HepG2 (cell line): ENCODE measurements at regions not wholly inside any gene's neighbourhood (a gene's known extent, or its start where the extent isn't known, plus 50 kb on each side); places are given as distances from the start of the nearest gene placed in this dataset.

Source experiments
- ATAC-seq: fragments of 200-7000 bp; cut with Tn5 transposase; 3 replicates; pipeline ENCODE4 v1.9.1; 2020; ENCODE audit warnings: mild to moderate bottlenecking, moderate library complexity
- BruUV-seq: library from RNA; stranded (reverse); fragments of 400-500 nt; replicated peaks from 2 replicates; lab custom pipeline; 2021; lab: Mats Ljungman, UMichigan
- CTCF ChIA-PET: fragments of 300-600 bp; formaldehyde crosslinking; extraction: SDS; loops from one replicate; lab custom pipeline; 2021; ENCODE audit warnings: low total read pairs, inconsistent platforms, low intra/inter-chr PET ratio; lab: Yijun Ruan, JAX
- POLR2A ChIA-PET: fragments of 350-600 bp; sonication (Branson Sonifier 250); formaldehyde crosslinking; loops from one replicate; lab custom pipeline; 2020; ENCODE audit warnings: antibody characterized with exemption, inconsistent platforms; lab: Yijun Ruan, JAX
- DNase-seq: peaks from one replicate; pipeline ENCODE4 v3.0.0-alpha.2; 2015; ENCODE audit warnings: low spot score
- FAIRE-seq: peaks from 3 replicates; lab custom pipeline; 2011; peaks lifted over from hg19 to GRCh38; lab: Jason Lieb, UNC
- H2AFZ ChIP-seq: one replicate; pipeline ENCODE4 v1.6.1; 2011; ENCODE audit warnings: low read length, inconsistent platforms
- H3K27ac ChIP-seq: fragments of 300-600 bp; 3 replicates; pipeline ENCODE4 v1.8.0; 2011; ENCODE audit warnings: mixed run types, mild to moderate bottlenecking, mixed read lengths, low read length, inconsistent platforms; ENCODE audit not compliant: insufficient read depth; ENCODE audit errors: extremely low read length
- H3K27me3 ChIP-seq, 2 experiments: fragments of 200-600 bp in 1 of 2; 2 replicates in 1 of 2; 3 replicates in 1 of 2; pipeline versions ENCODE4 v1.6.0 to v1.8.0; 2011; ENCODE audit warnings: low read length in 2 of 2, mild to moderate bottlenecking in 2 of 2, moderate library complexity in 2 of 2, inconsistent platforms in 1 of 2; ENCODE audit not compliant: insufficient read depth in 2 of 2, control insufficient read depth in 1 of 2
- H3K36me3 ChIP-seq, 2 experiments: fragments of 200-600 bp in 1 of 2; replicated peaks in 1 of 2; 2 replicates in 1 of 2; 3 replicates in 1 of 2; pipeline versions ENCODE4 v1.5.1 to v1.8.0; 2011; ENCODE audit warnings: low read length in 2 of 2, inconsistent platforms in 1 of 2; ENCODE audit not compliant: insufficient read depth in 2 of 2, control insufficient read depth in 1 of 2
- H3K4me1 ChIP-seq: 2 replicates; pipeline ENCODE4 v1.5.1; 2012; ENCODE audit warnings: low read length, inconsistent platforms; ENCODE audit not compliant: insufficient read depth
- H3K4me2 ChIP-seq: 2 replicates; pipeline ENCODE4 v1.6.0; 2011; ENCODE audit warnings: low read depth, low read length, inconsistent platforms
- H3K4me3 ChIP-seq, 3 experiments: fragments of 200-600 bp in 1 of 3; sonication (generic), shearing (Covaris generic) in 1 of 3; replicated peaks in 1 of 3; 2 replicates each; pipeline ENCODE4 v1.5.1; 2011 to 2016; ENCODE audit warnings: low read length in 3 of 3, inconsistent platforms in 2 of 3, low read depth in 2 of 3, mild to moderate bottlenecking in 2 of 3, control low read depth in 1 of 3, mixed read lengths in 1 of 3; ENCODE audit not compliant: insufficient read depth in 1 of 3
- H3K79me2 ChIP-seq: one replicate; pipeline ENCODE4 v1.6.1; 2011; ENCODE audit warnings: low read length, inconsistent platforms; ENCODE audit not compliant: insufficient read depth
- H3K9ac ChIP-seq: 2 replicates; pipeline ENCODE4 v1.6.0; 2011; ENCODE audit warnings: mild to moderate bottlenecking, low read depth, low read length, inconsistent platforms; ENCODE audit not compliant: insufficient read depth
- H3K9me3 ChIP-seq: 2 replicates; pipeline ENCODE4 v1.5.1; 2012; ENCODE audit warnings: mild to moderate bottlenecking, low read length
- H4K20me1 ChIP-seq: 2 replicates; pipeline ENCODE4 v1.6.0; 2011; ENCODE audit warnings: inconsistent platforms, mild to moderate bottlenecking, low read length, moderate library complexity; ENCODE audit not compliant: insufficient read depth
- ARNT ChIP-seq: fragments of 450-650 bp; IDR thresholded peaks from 2 replicates; pipeline ENCODE4 v1.6.1; 2017
- ATRX ChIP-seq: sonication (generic); formaldehyde crosslinking; IDR thresholded peaks from 2 replicates; pipeline ENCODE4 v1.4.0; 2020; ENCODE audit warnings: missing genetic modification reagents, borderline replicate concordance
- IRX3 ChIP-seq: sonication (generic); formaldehyde crosslinking; IDR thresholded peaks from 2 replicates; pipeline ENCODE4 v1.8.1; 2023; ENCODE audit warnings: mild to moderate bottlenecking, low read depth, missing genetic modification reagents, borderline replicate concordance
- MBD4 ChIP-seq: IDR thresholded peaks from 2 replicates; pipeline ENCODE4 v1.6.1; 2012; ENCODE audit warnings: low read length, inconsistent platforms, borderline replicate concordance
- NCOA5 ChIP-seq: sonication (generic); formaldehyde crosslinking; IDR thresholded peaks from 2 replicates; pipeline ENCODE4 v1.4.0; 2020; ENCODE audit warnings: missing genetic modification reagents
- YY1 ChIP-seq: IDR thresholded peaks from 2 replicates; pipeline ENCODE4 v1.6.1; 2011; ENCODE audit warnings: low read length, low read depth, moderate library complexity, mild to moderate bottlenecking; ENCODE audit not compliant: insufficient read depth, insufficient replicate concordance
- ZNF329 ChIP-seq: sonication (generic); formaldehyde crosslinking; IDR thresholded peaks from 2 replicates; pipeline ENCODE4 v1.9.0; 2021; ENCODE audit warnings: low read depth, mild to moderate bottlenecking, missing genetic modification reagents
- ZNF777 ChIP-seq: sonication (generic); formaldehyde crosslinking; IDR thresholded peaks from 2 replicates; pipeline ENCODE4 v1.4.0; 2020; ENCODE audit warnings: missing genetic modification reagents
- WGBS: methylation state at CpG from one replicate; pipeline ENCODE4 v1.1.6; 2017; ENCODE audit warnings: low lambda C conversion rate; 5-methylcytosine and 5-hydroxymethylcytosine counted together
- in situ Hi-C: cut with HindIII; loops from 2 replicates; pipeline ENCODE4 v1.10.0; 2017; ENCODE audit warnings: low pct_unique_long_range_greater_than_20kb; ENCODE audit not compliant: extremely low pct_ligation_motif_present
- intact Hi-C: fragments of 100-400 bp; cut with micrococcal nuclease; formaldehyde crosslinking; loops from one replicate; pipeline ENCODE4 v1.10.0; 2022; ENCODE audit not compliant: unreplicated experiment
- TF ChIP-seq, protein P1 (sequence below): sonication (generic); formaldehyde crosslinking; IDR thresholded peaks from 2 replicates; pipeline ENCODE4 v1.5.0; 2020; ENCODE audit warnings: missing genetic modification reagents, mild to moderate bottlenecking, borderline replicate concordance
- TF ChIP-seq, protein P2 (sequence below): sonication (generic); formaldehyde crosslinking; IDR thresholded peaks from 2 replicates; pipeline ENCODE4 v1.4.0; 2020; ENCODE audit warnings: missing genetic modification reagents
- TF ChIP-seq, protein P3 (sequence below): sonication (generic); formaldehyde crosslinking; IDR thresholded peaks from 2 replicates; pipeline ENCODE4 v1.4.0; 2020; ENCODE audit warnings: missing genetic modification reagents
- TF ChIP-seq, protein P4 (sequence below): sonication (generic); formaldehyde crosslinking; IDR thresholded peaks from 2 replicates; pipeline ENCODE4 v1.4.0; 2020; ENCODE audit warnings: missing genetic modification reagents
- TF ChIP-seq, protein P5 (sequence below): sonication (generic); formaldehyde crosslinking; IDR thresholded peaks from 2 replicates; pipeline ENCODE4 v1.4.0; 2020; ENCODE audit warnings: mild to moderate bottlenecking, missing genetic modification reagents

DNA sequence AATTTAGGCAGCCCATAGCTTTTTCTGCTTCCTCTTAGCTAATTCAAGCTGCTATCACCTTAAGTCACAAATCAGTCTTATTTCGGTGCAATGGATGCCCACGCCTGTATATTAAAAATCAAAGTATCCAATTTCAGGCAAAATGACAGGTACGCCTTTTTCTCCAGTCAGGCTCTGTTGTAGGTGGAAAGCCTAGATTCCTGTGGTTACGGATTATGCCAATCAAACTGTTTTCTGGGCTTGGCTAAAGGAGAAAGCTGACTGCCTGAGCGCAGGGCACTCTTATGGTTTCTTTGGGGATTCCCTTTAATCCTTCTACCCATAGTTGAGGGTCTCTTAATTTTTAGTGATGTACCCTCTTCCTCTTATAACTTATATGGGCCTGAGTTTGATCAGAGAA lies 550.5 kb downstream of the PDHA2 start:
- Histone ChIP-seq H3K4me1 (no peaks in the 10 kb centered on the region), H3K4me2 (no peak overlapping the region), H3K9ac (no peak overlapping the region), H2AFZ (no peak overlapping the region), H3K27ac (no peak overlapping the region), H3K27me3 (no peaks in the 10 kb centered on the region), H3K4me3 (no peak overlapping the region), H3K9me3 (no peaks in the 10 kb centered on the region; the same call in 1 of the 2 replicates), H3K79me2 (no peaks in the 10 kb centered on the region), H4K20me1 (no peaks in the 10 kb centered on the region), H3K36me3 (no peaks in the 10 kb centered on the region)
- TF ChIP-seq, protein P1, sequence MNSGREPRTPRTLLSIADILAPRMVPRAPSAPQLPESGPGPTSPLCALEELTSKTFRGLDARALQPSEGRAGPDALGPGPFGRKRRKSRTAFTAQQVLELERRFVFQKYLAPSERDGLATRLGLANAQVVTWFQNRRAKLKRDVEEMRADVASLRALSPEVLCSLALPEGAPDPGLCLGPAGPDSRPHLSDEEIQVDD (CRISPR knock-in tag), result no peak
- CTCF ChIA-PET, result no interaction called here
- 6% methylated on average over 5 of the region's 5 CpGs for WGBS
- BruUV-seq, result no TSS peak
- POLR2A ChIA-PET, result no interaction called here
- intact Hi-C loops (no loop called here), in situ Hi-C loops (no loop called here)
- ATAC-seq (no peak), DNase-seq (no peak), FAIRE-seq (no peak)

DNA sequence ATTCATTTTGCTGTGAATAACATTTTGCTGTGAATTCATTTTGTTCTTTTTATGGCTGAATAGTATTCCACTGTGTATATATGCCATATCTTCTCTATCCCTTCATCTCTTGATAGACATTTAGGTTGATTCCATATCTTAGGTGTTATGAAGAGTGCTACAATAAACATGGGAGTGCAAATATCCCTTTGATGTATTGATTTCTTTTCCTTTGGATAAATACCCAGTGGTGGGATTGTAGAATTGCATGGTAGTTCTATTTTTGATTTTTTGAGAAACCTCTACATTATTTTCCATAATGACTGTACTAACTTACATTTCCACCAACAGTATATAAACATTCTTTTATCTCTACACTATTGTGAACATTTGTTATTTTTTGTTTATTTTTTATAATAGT lies 555.9 kb downstream of the PDHA2 start:
- no peak for FAIRE-seq
- Histone ChIP-seq H3K4me3 (no peak overlapping the region), H3K79me2 (no peaks in the 10 kb centered on the region), H3K27me3 (no peaks in the 10 kb centered on the region), H3K4me2 (no peak overlapping the region), H3K9me3 (peaks cover 5% of the 10 kb centered on the region; the same call in 1 of the 2 replicates), H4K20me1 (no peaks in the 10 kb centered on the region), H3K36me3 (no peaks in the 10 kb centered on the region), H3K9ac (no peak overlapping the region), H3K4me1 (no peaks in the 10 kb centered on the region), H2AFZ (no peak overlapping the region), H3K27ac (no peak overlapping the region)
- BruUV-seq, result no TSS peak
- no peak for ATAC-seq
- CTCF ChIA-PET, result no interaction called here
- DNase-seq, result no peak
- intact Hi-C loops, result no loop called here
- POLR2A ChIA-PET, result no interaction called here
- in situ Hi-C loops, result no loop called here
- TF ChIP-seq ATRX, result no peak
- TF ChIP-seq, protein P2, sequence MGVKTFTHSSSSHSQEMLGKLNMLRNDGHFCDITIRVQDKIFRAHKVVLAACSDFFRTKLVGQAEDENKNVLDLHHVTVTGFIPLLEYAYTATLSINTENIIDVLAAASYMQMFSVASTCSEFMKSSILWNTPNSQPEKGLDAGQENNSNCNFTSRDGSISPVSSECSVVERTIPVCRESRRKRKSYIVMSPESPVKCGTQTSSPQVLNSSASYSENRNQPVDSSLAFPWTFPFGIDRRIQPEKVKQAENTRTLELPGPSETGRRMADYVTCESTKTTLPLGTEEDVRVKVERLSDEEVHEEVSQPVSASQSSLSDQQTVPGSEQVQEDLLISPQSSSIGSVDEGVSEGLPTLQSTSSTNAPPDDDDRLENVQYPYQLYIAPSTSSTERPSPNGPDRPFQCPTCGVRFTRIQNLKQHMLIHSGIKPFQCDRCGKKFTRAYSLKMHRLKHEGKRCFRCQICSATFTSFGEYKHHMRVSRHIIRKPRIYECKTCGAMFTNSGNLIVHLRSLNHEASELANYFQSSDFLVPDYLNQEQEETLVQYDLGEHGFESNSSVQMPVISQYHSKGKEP, result no peak
- TF ChIP-seq, protein P3, sequence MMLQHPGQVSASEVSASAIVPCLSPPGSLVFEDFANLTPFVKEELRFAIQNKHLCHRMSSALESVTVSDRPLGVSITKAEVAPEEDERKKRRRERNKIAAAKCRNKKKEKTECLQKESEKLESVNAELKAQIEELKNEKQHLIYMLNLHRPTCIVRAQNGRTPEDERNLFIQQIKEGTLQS (CRISPR knock-in tag), result no peak
- no peak for TF ChIP-seq IRX3 (CRISPR knock-in tag)
- no peak for TF ChIP-seq ZNF329 (CRISPR knock-in tag)
- no peak for TF ChIP-seq NCOA5 (CRISPR knock-in tag)
- TF ChIP-seq, protein P4, sequence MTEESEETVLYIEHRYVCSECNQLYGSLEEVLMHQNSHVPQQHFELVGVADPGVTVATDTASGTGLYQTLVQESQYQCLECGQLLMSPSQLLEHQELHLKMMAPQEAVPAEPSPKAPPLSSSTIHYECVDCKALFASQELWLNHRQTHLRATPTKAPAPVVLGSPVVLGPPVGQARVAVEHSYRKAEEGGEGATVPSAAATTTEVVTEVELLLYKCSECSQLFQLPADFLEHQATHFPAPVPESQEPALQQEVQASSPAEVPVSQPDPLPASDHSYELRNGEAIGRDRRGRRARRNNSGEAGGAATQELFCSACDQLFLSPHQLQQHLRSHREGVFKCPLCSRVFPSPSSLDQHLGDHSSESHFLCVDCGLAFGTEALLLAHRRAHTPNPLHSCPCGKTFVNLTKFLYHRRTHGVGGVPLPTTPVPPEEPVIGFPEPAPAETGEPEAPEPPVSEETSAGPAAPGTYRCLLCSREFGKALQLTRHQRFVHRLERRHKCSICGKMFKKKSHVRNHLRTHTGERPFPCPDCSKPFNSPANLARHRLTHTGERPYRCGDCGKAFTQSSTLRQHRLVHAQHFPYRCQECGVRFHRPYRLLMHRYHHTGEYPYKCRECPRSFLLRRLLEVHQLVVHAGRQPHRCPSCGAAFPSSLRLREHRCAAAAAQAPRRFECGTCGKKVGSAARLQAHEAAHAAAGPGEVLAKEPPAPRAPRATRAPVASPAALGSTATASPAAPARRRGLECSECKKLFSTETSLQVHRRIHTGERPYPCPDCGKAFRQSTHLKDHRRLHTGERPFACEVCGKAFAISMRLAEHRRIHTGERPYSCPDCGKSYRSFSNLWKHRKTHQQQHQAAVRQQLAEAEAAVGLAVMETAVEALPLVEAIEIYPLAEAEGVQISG (CRISPR knock-in tag), result no peak
- no peak for TF ChIP-seq YY1
- TF ChIP-seq, protein P5, sequence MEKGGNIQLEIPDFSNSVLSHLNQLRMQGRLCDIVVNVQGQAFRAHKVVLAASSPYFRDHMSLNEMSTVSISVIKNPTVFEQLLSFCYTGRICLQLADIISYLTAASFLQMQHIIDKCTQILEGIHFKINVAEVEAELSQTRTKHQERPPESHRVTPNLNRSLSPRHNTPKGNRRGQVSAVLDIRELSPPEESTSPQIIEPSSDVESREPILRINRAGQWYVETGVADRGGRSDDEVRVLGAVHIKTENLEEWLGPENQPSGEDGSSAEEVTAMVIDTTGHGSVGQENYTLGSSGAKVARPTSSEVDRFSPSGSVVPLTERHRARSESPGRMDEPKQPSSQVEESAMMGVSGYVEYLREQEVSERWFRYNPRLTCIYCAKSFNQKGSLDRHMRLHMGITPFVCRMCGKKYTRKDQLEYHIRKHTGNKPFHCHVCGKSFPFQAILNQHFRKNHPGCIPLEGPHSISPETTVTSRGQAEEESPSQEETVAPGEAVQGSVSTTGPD, result no peak
- no peak for TF ChIP-seq ARNT
- no peak for TF ChIP-seq ZNF777 (CRISPR knock-in tag)
- TF ChIP-seq MBD4, result no peak
